H1 (cell line): ENCODE measurements at regions not wholly inside any gene's neighbourhood (a gene's known extent, or its start where the extent isn't known, plus 50 kb on each side); places are given as distances from the start of the nearest gene placed in this dataset.

Experiments
- BCL11A ChIP-seq, 2 experiments: IDR thresholded peaks; one replicate each; pipeline ENCODE4 v1.6.1; 2011; ENCODE audit warnings: low read depth in 2 of 2, low read length in 2 of 2, mild to moderate bottlenecking in 2 of 2
- CEBPB ChIP-seq: IDR thresholded peaks from 2 replicates; pipeline ENCODE4 v1.6.1; 2012; ENCODE audit warnings: low read depth, low read length
- CHD1 ChIP-seq: IDR thresholded peaks from 2 replicates; pipeline ENCODE4 v1.6.1; 2012; ENCODE audit warnings: low read depth, low read length, improper control_type of control experiment
- CHD2 ChIP-seq: IDR thresholded peaks from 2 replicates; pipeline ENCODE4 v1.6.1; 2012; ENCODE audit warnings: low read length, improper control_type of control experiment
- CREB1 ChIP-seq: IDR thresholded peaks from 2 replicates; pipeline ENCODE4 v1.6.1; 2012; ENCODE audit warnings: inconsistent platforms
- EZH2 ChIP-seq: fragments of 200-600 bp; sonication (generic); IDR thresholded peaks from 2 replicates; pipeline ENCODE4 v1.7.1; 2012; ENCODE audit warnings: low read depth, mild to moderate bottlenecking, moderate library complexity, low read length, inconsistent platforms; ENCODE audit not compliant: severe bottlenecking
- JUN ChIP-seq: IDR thresholded peaks from 2 replicates; pipeline ENCODE4 v1.6.1; 2011; ENCODE audit warnings: low read depth, mild to moderate bottlenecking, improper control_type of control experiment, low read length
- POLR2A ChIP-seq, 2 experiments: IDR thresholded peaks; 1 replicate in 1 of 2; 2 replicates in 1 of 2; pipeline ENCODE4 v1.6.1; 2011; ENCODE audit warnings: low read depth in 2 of 2, low read length in 2 of 2, mild to moderate bottlenecking in 2 of 2; ENCODE audit errors: control extremely low read depth in 1 of 2
- SUZ12 ChIP-seq: fragments of 200-600 bp; sonication (generic); IDR thresholded peaks from 2 replicates; pipeline ENCODE4 v1.6.1; 2012; ENCODE audit warnings: mild to moderate bottlenecking, inconsistent platforms, low read length, moderate library complexity, mixed read lengths
- TF ChIP-seq, protein P1 (sequence below), 3 experiments: IDR thresholded peaks; 1 replicate in 2 of 3; 2 replicates in 1 of 3; pipeline versions ENCODE4 v1.5.1 to v1.6.1; 2011; ENCODE audit warnings: low read length in 3 of 3, mild to moderate bottlenecking in 3 of 3, inconsistent platforms in 2 of 3, low read depth in 1 of 3, moderate library complexity in 1 of 3; ENCODE audit not compliant: insufficient read depth in 1 of 3; ENCODE audit errors: control extremely low read depth in 1 of 3

- TF ChIP-seq, protein P1, sequence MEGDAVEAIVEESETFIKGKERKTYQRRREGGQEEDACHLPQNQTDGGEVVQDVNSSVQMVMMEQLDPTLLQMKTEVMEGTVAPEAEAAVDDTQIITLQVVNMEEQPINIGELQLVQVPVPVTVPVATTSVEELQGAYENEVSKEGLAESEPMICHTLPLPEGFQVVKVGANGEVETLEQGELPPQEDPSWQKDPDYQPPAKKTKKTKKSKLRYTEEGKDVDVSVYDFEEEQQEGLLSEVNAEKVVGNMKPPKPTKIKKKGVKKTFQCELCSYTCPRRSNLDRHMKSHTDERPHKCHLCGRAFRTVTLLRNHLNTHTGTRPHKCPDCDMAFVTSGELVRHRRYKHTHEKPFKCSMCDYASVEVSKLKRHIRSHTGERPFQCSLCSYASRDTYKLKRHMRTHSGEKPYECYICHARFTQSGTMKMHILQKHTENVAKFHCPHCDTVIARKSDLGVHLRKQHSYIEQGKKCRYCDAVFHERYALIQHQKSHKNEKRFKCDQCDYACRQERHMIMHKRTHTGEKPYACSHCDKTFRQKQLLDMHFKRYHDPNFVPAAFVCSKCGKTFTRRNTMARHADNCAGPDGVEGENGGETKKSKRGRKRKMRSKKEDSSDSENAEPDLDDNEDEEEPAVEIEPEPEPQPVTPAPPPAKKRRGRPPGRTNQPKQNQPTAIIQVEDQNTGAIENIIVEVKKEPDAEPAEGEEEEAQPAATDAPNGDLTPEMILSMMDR (IDR thresholded peaks at IDR 0.05; ENCODE audit: control extremely low read depth in 1 of 3, insufficient read depth in 1 of 3, low read depth in 1 of 3, low read length in 3 of 3), result no peak
- TF ChIP-seq SUZ12 (no peak), CHD2 (no peak), EZH2 (no peak), BCL11A (IDR thresholded peaks at IDR 0.05; ENCODE audit: low read depth in 2 of 2, low read length in 2 of 2) (no peak), POLR2A (IDR thresholded peaks at IDR 0.05; ENCODE audit: control extremely low read depth in 1 of 2, low read depth in 2 of 2, low read length in 2 of 2) (no peak), CHD1 (no peak), JUN (no peak), CEBPB (no peak), CREB1 (no peak)
Observed at GRCh38 chr10:63812501-63812900, 291.3 kb downstream of the REEP3 start.
